Panc1 (cell line): ENCODE measurements at regions not wholly inside any gene's neighbourhood (a gene's known extent, or its start where the extent isn't known, plus 50 kb on each side); places are given as distances from the start of the nearest gene placed in this dataset.

Experiments used
- ATAC-seq: fragments of 200-7000 bp; cut with Tn5 transposase; 2 replicates; pipeline ENCODE4 v1.9.1; 2020; ENCODE audit warnings: mild to moderate bottlenecking, moderate library complexity
- BruUV-seq: library from RNA; stranded (reverse); fragments of 400-500 nt; replicated peaks from 2 replicates; lab custom pipeline; 2021; lab: Mats Ljungman, UMichigan
- CTCF ChIA-PET: fragments of 300-600 bp; sonication (Branson Sonifier 250); formaldehyde crosslinking; loops from one replicate; lab custom pipeline; 2022; ENCODE audit warnings: antibody characterized with exemption; lab: Charles Lee
- POLR2A ChIA-PET: fragments of 300-600 bp; sonication (Branson Sonifier 250); formaldehyde crosslinking; loops from one replicate; lab custom pipeline; 2022; ENCODE audit warnings: antibody characterized with exemption; lab: Charles Lee
- DNase-seq: peaks from one replicate; pipeline ENCODE4 v3.0.0-alpha.2; 2010; ENCODE audit warnings: low read depth, low spot score
- H3K27ac ChIP-seq: 2 replicates; pipeline ENCODE4 v1.5.1; 2011; ENCODE audit warnings: mild to moderate bottlenecking, low read length, inconsistent platforms
- H3K27me3 ChIP-seq: fragments of 200-500 bp; sonication (Bioruptor generic); 2 replicates; pipeline ENCODE4 v1.6.0; 2014; ENCODE audit warnings: low read length, inconsistent platforms; ENCODE audit not compliant: control insufficient read depth, insufficient read depth
- H3K36me3 ChIP-seq: fragments of 200-500 bp; sonication (Bioruptor generic); 2 replicates; pipeline ENCODE4 v1.5.1; 2014; ENCODE audit warnings: inconsistent platforms, mild to moderate bottlenecking, low read length, moderate library complexity; ENCODE audit not compliant: control insufficient read depth, insufficient read depth
- H3K4me1 ChIP-seq: 2 replicates; pipeline ENCODE4 v1.5.1; 2011; ENCODE audit warnings: inconsistent platforms, mild to moderate bottlenecking, low read length, moderate library complexity; ENCODE audit not compliant: control insufficient read depth, insufficient read depth
- H3K4me3 ChIP-seq, 2 experiments: 2 replicates each; pipeline ENCODE4 v1.5.1; 2011 to 2012; ENCODE audit warnings: low read depth in 2 of 2, low read length in 2 of 2, mild to moderate bottlenecking in 2 of 2, inconsistent platforms in 1 of 2, moderate library complexity in 1 of 2
- H3K9me3 ChIP-seq: fragments of 200-500 bp; sonication (Bioruptor generic); 2 replicates; pipeline ENCODE4 v1.5.1; 2014; ENCODE audit warnings: low read depth, mild to moderate bottlenecking, inconsistent platforms, low read length, moderate library complexity; ENCODE audit not compliant: control insufficient read depth, insufficient read depth
- POLR2AphosphoS5 ChIP-seq: IDR thresholded peaks from 2 replicates; pipeline ENCODE4 v1.6.1; 2012; ENCODE audit warnings: mild to moderate bottlenecking, low read depth, low read length, moderate library complexity
- TCF7L2 ChIP-seq: IDR thresholded peaks from 2 replicates; pipeline ENCODE4 v1.6.1; 2011; ENCODE audit warnings: mild to moderate bottlenecking, low read depth, low read length, inconsistent platforms
- in situ Hi-C: cut with HindIII; loops from 2 replicates; pipeline ENCODE4 v1.10.0; 2016; ENCODE audit warnings: low sequenced_read_pairs, low pct_unique_long_range_greater_than_20kb
- intact Hi-C: fragments of 100-400 bp; cut with micrococcal nuclease; formaldehyde crosslinking; loops from one replicate; pipeline ENCODE4 v1.10.0; 2022; ENCODE audit not compliant: unreplicated experiment
- TF ChIP-seq, protein P1 (sequence below), 2 experiments: IDR thresholded peaks; 2 replicates each; pipeline ENCODE4 v1.6.1; 2011 to 2012; ENCODE audit warnings: low read depth in 2 of 2, control low read depth in 1 of 2, low read length in 1 of 2, mild to moderate bottlenecking in 1 of 2, moderate library complexity in 1 of 2; ENCODE audit not compliant: insufficient read depth in 1 of 2
- TF ChIP-seq, protein P2 (sequence below): fragments of 450-650 bp; IDR thresholded peaks from 2 replicates; pipeline ENCODE4 v1.5.1; 2017; ENCODE audit warnings: mild to moderate bottlenecking

DNA sequence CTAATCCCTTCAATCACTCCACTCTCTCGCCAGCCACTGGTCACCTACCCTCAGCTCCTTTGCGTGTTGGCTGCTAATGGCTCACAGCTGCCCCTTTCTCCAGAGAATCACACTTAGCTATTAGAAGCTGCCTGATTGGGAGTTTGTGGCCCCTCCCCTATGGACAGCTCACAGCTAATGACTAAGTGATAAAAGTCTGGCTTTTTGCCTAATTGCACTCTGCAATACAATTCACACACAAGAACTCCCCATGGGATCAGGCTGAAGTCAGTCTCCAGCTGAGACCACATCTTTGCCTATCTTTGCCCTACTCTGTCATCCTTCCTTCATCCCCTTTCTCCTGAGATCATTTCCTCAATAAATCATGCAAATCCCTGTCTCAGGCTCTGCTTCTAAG, 701.9 kb upstream of the RAB6C start:
- Histone ChIP-seq H3K9me3 (no peaks in the 10 kb centered on the region), H3K4me1 (no peaks in the 10 kb centered on the region), H3K27ac (no peak overlapping the region), H3K4me3 (no peak overlapping the region), H3K27me3 (no peaks in the 10 kb centered on the region), H3K36me3 (no peaks in the 10 kb centered on the region)
- DNase-seq (no peak), ATAC-seq (no peak)
- TF ChIP-seq, protein P1, sequence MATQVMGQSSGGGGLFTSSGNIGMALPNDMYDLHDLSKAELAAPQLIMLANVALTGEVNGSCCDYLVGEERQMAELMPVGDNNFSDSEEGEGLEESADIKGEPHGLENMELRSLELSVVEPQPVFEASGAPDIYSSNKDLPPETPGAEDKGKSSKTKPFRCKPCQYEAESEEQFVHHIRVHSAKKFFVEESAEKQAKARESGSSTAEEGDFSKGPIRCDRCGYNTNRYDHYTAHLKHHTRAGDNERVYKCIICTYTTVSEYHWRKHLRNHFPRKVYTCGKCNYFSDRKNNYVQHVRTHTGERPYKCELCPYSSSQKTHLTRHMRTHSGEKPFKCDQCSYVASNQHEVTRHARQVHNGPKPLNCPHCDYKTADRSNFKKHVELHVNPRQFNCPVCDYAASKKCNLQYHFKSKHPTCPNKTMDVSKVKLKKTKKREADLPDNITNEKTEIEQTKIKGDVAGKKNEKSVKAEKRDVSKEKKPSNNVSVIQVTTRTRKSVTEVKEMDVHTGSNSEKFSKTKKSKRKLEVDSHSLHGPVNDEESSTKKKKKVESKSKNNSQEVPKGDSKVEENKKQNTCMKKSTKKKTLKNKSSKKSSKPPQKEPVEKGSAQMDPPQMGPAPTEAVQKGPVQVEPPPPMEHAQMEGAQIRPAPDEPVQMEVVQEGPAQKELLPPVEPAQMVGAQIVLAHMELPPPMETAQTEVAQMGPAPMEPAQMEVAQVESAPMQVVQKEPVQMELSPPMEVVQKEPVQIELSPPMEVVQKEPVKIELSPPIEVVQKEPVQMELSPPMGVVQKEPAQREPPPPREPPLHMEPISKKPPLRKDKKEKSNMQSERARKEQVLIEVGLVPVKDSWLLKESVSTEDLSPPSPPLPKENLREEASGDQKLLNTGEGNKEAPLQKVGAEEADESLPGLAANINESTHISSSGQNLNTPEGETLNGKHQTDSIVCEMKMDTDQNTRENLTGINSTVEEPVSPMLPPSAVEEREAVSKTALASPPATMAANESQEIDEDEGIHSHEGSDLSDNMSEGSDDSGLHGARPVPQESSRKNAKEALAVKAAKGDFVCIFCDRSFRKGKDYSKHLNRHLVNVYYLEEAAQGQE (IDR thresholded peaks at IDR 0.05; ENCODE audit: insufficient read depth in 1 of 2, low read depth in 2 of 2, low read length in 1 of 2): no peak
- no TSS peak for BruUV-seq
- intact Hi-C loops (no loop called here), in situ Hi-C loops (no loop called here)
- ChIA-PET POLR2A (no interaction called here), CTCF (no interaction called here)

DNA sequence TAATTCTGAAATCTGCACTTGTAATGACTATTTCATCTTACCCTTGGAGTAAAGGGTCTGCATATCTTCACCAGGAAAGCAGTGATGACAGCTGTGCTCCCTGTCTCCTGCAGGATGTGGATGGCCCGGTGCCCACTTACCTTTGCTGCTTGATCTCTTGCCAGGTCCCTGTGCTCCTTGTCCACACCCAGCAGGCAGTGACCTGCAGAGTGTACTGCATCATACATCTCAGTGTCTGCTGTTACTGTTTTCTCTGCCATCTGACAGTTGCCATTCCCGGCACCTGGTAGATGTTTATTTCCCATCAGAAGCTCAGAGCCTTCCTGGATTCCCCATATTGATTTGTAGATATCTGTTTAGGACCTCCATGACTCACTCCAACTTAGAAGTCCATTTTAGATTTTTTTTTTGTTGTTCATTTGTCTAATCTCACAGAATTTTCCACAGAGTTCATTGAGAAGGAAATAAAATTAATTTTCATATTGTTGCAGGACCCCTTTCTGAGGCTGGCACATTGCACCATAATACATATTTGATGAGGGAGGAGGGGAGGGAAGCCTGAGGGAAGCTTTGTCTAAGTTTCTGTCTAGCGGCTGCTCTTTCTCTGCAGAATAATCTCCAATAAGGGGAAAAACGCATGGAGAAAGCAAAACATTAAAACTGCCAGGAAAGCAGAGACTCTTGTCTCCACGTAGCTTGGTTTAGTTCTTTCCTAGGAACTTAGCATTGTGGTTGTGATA, 697.5 kb upstream of the RAB6C start:
- Histone ChIP-seq H3K27ac (no peak overlapping the region), H3K4me1 (no peaks in the 10 kb centered on the region), H3K27me3 (no peaks in the 10 kb centered on the region), H3K9me3 (no peaks in the 10 kb centered on the region), H3K36me3 (no peaks in the 10 kb centered on the region), H3K4me3 (no peak overlapping the region)
- TF ChIP-seq, protein P2, sequence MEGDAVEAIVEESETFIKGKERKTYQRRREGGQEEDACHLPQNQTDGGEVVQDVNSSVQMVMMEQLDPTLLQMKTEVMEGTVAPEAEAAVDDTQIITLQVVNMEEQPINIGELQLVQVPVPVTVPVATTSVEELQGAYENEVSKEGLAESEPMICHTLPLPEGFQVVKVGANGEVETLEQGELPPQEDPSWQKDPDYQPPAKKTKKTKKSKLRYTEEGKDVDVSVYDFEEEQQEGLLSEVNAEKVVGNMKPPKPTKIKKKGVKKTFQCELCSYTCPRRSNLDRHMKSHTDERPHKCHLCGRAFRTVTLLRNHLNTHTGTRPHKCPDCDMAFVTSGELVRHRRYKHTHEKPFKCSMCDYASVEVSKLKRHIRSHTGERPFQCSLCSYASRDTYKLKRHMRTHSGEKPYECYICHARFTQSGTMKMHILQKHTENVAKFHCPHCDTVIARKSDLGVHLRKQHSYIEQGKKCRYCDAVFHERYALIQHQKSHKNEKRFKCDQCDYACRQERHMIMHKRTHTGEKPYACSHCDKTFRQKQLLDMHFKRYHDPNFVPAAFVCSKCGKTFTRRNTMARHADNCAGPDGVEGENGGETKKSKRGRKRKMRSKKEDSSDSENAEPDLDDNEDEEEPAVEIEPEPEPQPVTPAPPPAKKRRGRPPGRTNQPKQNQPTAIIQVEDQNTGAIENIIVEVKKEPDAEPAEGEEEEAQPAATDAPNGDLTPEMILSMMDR: no peak
- no peak for TF ChIP-seq TCF7L2
- no peak for TF ChIP-seq POLR2AphosphoS5
- TF ChIP-seq, protein P1 (IDR thresholded peaks at IDR 0.05; ENCODE audit: insufficient read depth in 1 of 2, low read depth in 2 of 2, low read length in 1 of 2): no peak
- ATAC-seq: no peak
- BruUV-seq: no TSS peak
- CTCF ChIA-PET: no interaction called here
- no peak for DNase-seq
- POLR2A ChIA-PET: no interaction called here
- in situ Hi-C loops (no loop called here), intact Hi-C loops (no loop called here)
